Testis (tissue), 2 donors: ENCODE measurements at regions not wholly inside any gene's neighbourhood (a gene's known extent, or its start where the extent isn't known, plus 50 kb on each side); places are given as distances from the start of the nearest gene placed in this dataset.

Experiments
- DNase-seq: peaks from one replicate; pipeline ENCODE4 v3.0.0-alpha.2; 2019
- H3K27ac ChIP-seq, 2 donors: fragments of 200-600 bp; sonication (generic); one replicate each; pipeline ENCODE4 v1.5.1; 2019
- H3K27me3 ChIP-seq: fragments of 200-600 bp; sonication (generic); one replicate; pipeline ENCODE4 v1.5.1; 2019
- H3K36me3 ChIP-seq: fragments of 200-600 bp; sonication (generic); one replicate; pipeline ENCODE4 v1.5.1; 2017; ENCODE audit warnings: low read depth; ENCODE audit errors: missing control alignments
- H3K4me1 ChIP-seq: fragments of 200-600 bp; sonication (generic); one replicate; pipeline ENCODE4 v1.5.1; 2019
- H3K4me3 ChIP-seq, 2 donors: fragments of 200-600 bp; sonication (generic); one replicate each; pipeline ENCODE4 v1.5.1; 2017 to 2019
- H3K9me3 ChIP-seq: fragments of 200-600 bp; sonication (generic); one replicate; pipeline ENCODE4 v1.5.1; 2017
- POLR2A ChIP-seq: fragments of 450-650 bp; IDR thresholded peaks from one replicate; pipeline ENCODE4 v1.6.1; 2017; ENCODE audit warnings: antibody characterized with exemption, mild to moderate bottlenecking, moderate library complexity
- WGBS, 2 donors: methylation state at CpG; one replicate each; pipeline ENCODE4 v1.1.5; 2018; 5-methylcytosine and 5-hydroxymethylcytosine counted together
- intact Hi-C: fragments of 100-400 bp; cut with DNase I; formaldehyde crosslinking; loops from one replicate; pipeline ENCODE4 v1.15.1; 2023; ENCODE audit warnings: low total_unique reads
- TF ChIP-seq, protein P1 (sequence below), 3 experiments: fragments of 450-650 bp in 2 of 3; fragments of 200-600 bp in 1 of 3; sonication (generic) in 1 of 3; IDR thresholded peaks; one replicate each; pipeline ENCODE4 v1.5.1; 2016 to 2019; ENCODE audit warnings: antibody characterized with exemption in 3 of 3, mild to moderate bottlenecking in 2 of 3, moderate library complexity in 1 of 3

DNA sequence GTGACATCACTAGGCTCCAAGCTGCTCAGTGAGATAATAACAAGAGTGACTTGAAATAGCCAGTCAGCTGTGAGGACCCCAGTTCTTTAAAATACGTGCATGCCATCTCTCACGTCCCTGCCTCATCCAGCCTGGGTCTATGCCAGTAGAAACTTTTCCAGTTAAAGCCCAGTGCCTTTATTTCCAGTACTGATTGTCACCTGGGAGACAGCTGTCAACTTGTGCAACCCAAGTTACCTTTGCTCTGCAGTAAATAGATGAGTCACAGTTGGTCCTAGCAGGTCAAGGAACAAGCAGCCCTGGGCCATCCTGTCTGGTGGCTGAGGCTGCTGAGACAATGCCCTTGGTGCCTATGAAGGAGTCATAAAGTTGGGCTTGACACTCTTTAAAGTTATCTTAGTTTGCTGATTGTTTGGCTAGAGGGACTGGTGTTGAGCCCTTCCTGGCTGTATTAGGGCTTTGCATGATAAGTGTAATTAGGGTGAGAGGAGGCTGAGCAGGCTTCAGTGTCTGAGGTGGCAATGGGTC lies 228.7 kb downstream of the LACC1 start:
- intact Hi-C loops = no loop called here
- no peaks in the 10 kb centered on the region for H3K9me3 ChIP-seq
- no peaks in the 10 kb centered on the region for H3K36me3 ChIP-seq
- no peak overlapping the region for H3K27ac ChIP-seq
- H3K4me1 ChIP-seq = peaks cover 22% of the 10 kb centered on the region
- no peak for TF ChIP-seq POLR2A
- TF ChIP-seq, protein P1, sequence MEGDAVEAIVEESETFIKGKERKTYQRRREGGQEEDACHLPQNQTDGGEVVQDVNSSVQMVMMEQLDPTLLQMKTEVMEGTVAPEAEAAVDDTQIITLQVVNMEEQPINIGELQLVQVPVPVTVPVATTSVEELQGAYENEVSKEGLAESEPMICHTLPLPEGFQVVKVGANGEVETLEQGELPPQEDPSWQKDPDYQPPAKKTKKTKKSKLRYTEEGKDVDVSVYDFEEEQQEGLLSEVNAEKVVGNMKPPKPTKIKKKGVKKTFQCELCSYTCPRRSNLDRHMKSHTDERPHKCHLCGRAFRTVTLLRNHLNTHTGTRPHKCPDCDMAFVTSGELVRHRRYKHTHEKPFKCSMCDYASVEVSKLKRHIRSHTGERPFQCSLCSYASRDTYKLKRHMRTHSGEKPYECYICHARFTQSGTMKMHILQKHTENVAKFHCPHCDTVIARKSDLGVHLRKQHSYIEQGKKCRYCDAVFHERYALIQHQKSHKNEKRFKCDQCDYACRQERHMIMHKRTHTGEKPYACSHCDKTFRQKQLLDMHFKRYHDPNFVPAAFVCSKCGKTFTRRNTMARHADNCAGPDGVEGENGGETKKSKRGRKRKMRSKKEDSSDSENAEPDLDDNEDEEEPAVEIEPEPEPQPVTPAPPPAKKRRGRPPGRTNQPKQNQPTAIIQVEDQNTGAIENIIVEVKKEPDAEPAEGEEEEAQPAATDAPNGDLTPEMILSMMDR (IDR thresholded peaks at IDR 0.05) = no peak
- no peak for DNase-seq
- H3K27me3 ChIP-seq = no peaks in the 10 kb centered on the region
- 83 to 85% methylated on average over 2 of the region's 2 CpGs for WGBS, 2 donors
- H3K4me3 ChIP-seq = no peak overlapping the region

DNA sequence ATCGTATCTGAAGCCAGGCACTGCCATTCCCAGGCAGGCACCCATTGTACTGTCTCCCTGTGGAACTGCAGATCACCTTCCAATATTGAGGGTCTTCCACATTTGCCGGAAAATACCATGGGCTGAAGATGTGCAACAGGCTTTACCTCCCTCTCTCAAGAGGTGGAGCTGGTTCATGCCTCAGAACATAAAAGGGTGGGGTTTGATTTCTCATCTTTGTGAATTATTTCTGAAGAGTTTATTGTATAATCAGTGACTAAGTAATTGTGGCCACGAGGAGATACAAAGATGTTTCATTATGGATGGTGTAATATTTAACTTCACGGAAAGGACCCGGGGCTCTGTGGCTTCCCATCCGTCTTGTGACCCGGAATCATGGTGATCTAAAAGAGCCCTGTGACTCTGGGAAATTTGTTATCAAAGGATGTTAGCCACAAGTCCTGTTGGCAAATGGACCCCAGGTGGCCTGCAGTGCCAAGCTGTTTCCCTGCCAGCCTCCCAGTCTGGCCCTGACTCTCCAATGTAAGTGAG lies 230.5 kb downstream of the LACC1 start:
- peaks cover 16% of the 10 kb centered on the region for H3K4me1 ChIP-seq
- TF ChIP-seq, protein P1 (IDR thresholded peaks at IDR 0.05) = no peak
- TF ChIP-seq POLR2A = no peak
- DNase-seq = no peak
- H3K36me3 ChIP-seq = no peaks in the 10 kb centered on the region
- no peak overlapping the region for H3K27ac ChIP-seq
- intact Hi-C loops = no loop called here
- H3K27me3 ChIP-seq = no peaks in the 10 kb centered on the region
- H3K4me3 ChIP-seq = no peak overlapping the region
- no peaks in the 10 kb centered on the region for H3K9me3 ChIP-seq
- WGBS, 2 donors = 77 to 80% methylated on average over 7 of the region's 7 CpGs

DNA sequence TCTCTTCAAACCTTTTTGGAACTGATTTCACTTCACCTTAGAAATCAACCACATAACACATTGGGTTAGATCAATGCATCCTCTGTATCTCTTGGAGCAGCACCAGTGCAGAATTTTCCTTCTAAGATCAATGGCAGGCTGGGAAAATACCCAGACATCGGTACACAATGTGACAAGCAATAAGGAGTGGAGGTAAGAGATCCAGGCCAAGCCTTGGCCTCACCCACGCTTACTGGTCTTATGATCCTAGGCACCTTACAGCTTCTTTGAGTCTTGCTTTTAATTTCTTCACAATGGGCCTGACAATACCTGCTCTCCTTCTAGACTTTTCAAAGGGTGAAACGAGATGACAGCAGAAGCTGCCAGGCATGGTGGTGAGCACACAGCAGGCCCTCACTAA lies 232.0 kb downstream of the LACC1 start:
- no peak overlapping the region for H3K4me3 ChIP-seq
- no peak overlapping the region for H3K27ac ChIP-seq
- no peaks in the 10 kb centered on the region for H3K27me3 ChIP-seq
- intact Hi-C loops = no loop called here
- TF ChIP-seq, protein P1 (IDR thresholded peaks at IDR 0.05) = no peak
- no peak for TF ChIP-seq POLR2A
- WGBS, 2 donors = 72 to 74% methylated on average over 3 of the region's 3 CpGs
- H3K36me3 ChIP-seq = no peaks in the 10 kb centered on the region
- no peaks in the 10 kb centered on the region for H3K9me3 ChIP-seq
- peaks cover 8% of the 10 kb centered on the region for H3K4me1 ChIP-seq
- DNase-seq = no peak

DNA sequence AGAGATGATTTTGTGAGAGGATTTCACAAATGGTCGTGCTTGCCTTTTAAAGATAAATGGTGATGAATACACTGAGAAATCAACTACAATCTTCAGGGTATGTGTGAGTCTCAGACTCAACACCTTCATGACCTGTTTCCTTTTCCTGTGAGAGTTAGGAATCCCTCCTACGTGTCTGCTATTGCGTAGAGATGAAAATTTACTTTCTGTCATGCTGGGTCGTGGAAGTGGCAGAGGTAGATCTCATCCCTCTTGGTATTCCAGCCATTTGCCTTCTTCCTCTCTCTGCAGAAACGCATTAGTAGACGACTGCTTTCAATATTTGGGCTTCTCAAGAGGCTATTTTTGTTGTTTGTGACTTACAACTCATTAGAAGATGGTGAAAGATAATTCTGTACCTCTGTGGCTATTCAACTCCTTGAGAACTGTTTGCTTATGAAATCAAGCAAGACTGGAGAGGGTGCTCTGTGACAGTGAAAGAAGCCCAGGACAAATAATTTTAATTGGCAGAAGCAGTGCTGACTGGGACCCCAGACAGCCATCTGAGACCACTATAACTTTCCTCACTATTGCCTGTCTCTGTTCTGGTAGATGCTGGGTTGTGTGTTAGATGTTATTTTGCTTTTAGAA lies 233.1 kb downstream of the LACC1 start:
- peaks cover 9% of the 10 kb centered on the region for H3K4me1 ChIP-seq
- H3K27ac ChIP-seq = no peak overlapping the region
- no peak for DNase-seq
- no peak overlapping the region for H3K4me3 ChIP-seq
- no peak for TF ChIP-seq POLR2A
- TF ChIP-seq, protein P1 (IDR thresholded peaks at IDR 0.05) = no peak
- 66 to 67% methylated on average over 6 of the region's 6 CpGs for WGBS, 2 donors
- no peaks in the 10 kb centered on the region for H3K36me3 ChIP-seq
- H3K27me3 ChIP-seq = no peaks in the 10 kb centered on the region
- intact Hi-C loops = no loop called here
- no peaks in the 10 kb centered on the region for H3K9me3 ChIP-seq
